ENCODE measurements at regions not wholly inside any gene's neighbourhood (a gene's known extent, or its start where the extent isn't known, plus 50 kb on each side); places are given as distances from the start of the nearest gene placed in this dataset.
"Not testable (repeated sequence)": the region's sequence is repeated elsewhere in the genome, so short reads cannot be mapped to it uniquely, and the experiment has no call there.

DNA sequence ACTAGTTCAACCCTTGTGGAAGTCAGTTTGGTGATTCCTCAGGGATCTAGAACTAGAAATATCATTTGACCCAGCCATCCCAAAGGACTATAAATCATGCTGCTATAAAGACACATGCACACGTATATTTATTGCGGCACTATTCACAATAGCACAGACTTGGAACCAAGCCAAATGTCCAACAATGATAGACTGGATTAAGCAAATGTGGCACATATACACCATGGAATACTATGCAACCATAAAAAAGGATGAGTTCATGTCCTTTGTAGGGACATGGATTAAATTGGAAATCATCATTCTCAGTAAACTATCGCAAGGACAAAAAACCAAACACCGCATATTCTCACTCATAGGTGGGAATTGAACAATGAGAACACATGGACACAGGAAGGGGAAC is 157.8 kb downstream of the MSN start:
- DNase-seq (ENCODE audit: low read depth): not testable (repeated sequence)

- DNase-seq (ENCODE audit: low read depth): no peak
Measured at GRCh38 chrX:65821721-65822496, 154.5 kb downstream of the MSN start.

- DNase-seq (ENCODE audit: low read depth): not testable (repeated sequence)
Measured at GRCh38 chrX:65819983-65820382, 152.5 kb downstream of the MSN start.

GRCh38 chrX:65813245-65813644 is 145.8 kb downstream of the MSN start:
- no peak for DNase-seq (ENCODE audit: low read depth)

DNA sequence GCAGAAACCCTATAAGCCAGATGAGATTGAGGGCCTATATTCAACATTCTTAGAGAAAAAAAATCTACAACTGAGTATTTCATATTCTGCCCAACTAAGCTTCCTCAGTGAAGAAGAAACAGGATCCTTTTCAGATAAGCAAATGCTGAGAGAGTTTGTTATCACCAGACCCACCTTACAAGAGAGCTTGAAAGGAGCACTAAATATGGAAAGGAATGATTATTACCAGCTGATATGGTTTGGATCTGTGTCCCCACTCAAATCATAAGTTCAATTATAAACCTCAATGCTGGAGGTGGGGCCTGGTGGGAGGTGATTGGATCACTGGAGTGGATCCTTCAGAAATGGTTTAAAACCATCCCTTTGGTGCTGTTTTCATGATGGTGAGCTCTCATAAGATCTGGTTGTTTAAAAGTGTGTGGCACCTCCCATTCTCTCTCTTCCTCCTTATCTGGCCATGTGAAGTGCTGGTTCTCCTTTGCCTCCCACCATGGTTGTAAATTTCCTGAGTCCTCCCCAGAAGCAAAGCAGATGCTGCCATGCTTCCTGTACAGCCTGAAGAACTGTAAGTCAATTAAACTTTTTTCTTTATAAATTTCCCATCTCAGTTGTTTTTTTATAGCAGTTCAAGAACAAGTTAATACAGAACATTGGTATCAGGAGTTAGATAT is 144.2 kb downstream of the MSN start:
- no peak for DNase-seq (ENCODE audit: low read depth)

Measured in renal cortical epithelial cell (primary cell).